Testis (tissue), 2 donors: ENCODE measurements at regions not wholly inside any gene's neighbourhood (a gene's known extent, or its start where the extent isn't known, plus 50 kb on each side); places are given as distances from the start of the nearest gene placed in this dataset.

Experiments used
- POLR2A ChIP-seq: fragments of 450-650 bp; IDR thresholded peaks from one replicate; pipeline ENCODE4 v1.6.1; 2017; ENCODE audit warnings: antibody characterized with exemption, mild to moderate bottlenecking, moderate library complexity
- TF ChIP-seq, protein P1 (sequence below), 3 experiments: fragments of 450-650 bp in 2 of 3; fragments of 200-600 bp in 1 of 3; sonication (generic) in 1 of 3; IDR thresholded peaks; one replicate each; pipeline ENCODE4 v1.5.1; 2016 to 2019; ENCODE audit warnings: antibody characterized with exemption in 3 of 3, mild to moderate bottlenecking in 2 of 3, moderate library complexity in 1 of 3

DNA sequence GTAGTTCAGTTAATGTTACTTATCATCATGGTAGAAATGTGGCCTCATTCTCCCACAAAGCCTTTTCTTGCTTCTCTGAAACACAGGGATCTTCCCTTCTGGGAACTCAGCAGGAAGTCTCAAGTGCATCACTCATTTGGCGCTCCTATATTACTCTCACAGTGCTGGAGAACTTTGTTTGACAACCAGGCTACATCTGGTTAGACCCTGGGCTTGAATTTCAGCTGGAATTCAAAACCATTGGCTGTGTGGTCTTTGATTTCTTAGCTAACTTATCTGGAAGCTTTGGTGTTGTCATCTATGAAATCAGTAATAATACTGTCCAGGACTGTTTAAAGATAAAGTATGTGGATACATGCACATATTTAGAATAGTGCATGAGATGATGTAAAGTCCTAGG, 1777.1 kb downstream of the MAT2B start:
- TF ChIP-seq, protein P1, sequence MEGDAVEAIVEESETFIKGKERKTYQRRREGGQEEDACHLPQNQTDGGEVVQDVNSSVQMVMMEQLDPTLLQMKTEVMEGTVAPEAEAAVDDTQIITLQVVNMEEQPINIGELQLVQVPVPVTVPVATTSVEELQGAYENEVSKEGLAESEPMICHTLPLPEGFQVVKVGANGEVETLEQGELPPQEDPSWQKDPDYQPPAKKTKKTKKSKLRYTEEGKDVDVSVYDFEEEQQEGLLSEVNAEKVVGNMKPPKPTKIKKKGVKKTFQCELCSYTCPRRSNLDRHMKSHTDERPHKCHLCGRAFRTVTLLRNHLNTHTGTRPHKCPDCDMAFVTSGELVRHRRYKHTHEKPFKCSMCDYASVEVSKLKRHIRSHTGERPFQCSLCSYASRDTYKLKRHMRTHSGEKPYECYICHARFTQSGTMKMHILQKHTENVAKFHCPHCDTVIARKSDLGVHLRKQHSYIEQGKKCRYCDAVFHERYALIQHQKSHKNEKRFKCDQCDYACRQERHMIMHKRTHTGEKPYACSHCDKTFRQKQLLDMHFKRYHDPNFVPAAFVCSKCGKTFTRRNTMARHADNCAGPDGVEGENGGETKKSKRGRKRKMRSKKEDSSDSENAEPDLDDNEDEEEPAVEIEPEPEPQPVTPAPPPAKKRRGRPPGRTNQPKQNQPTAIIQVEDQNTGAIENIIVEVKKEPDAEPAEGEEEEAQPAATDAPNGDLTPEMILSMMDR (IDR thresholded peaks at IDR 0.05), result no peak
- no peak for TF ChIP-seq POLR2A
